Hematopoietic multipotent progenitor cell (in vitro differentiated cells): ENCODE measurements at regions not wholly inside any gene's neighbourhood (a gene's known extent, or its start where the extent isn't known, plus 50 kb on each side); places are given as distances from the start of the nearest gene placed in this dataset.

Experiments
- DNase-seq, 3 donors: peaks; one replicate each; pipeline ENCODE4 v3.0.0-alpha.2; 2011 to 2015; ENCODE audit warnings: low read depth in 2 of 3, low spot score in 2 of 3

DNA sequence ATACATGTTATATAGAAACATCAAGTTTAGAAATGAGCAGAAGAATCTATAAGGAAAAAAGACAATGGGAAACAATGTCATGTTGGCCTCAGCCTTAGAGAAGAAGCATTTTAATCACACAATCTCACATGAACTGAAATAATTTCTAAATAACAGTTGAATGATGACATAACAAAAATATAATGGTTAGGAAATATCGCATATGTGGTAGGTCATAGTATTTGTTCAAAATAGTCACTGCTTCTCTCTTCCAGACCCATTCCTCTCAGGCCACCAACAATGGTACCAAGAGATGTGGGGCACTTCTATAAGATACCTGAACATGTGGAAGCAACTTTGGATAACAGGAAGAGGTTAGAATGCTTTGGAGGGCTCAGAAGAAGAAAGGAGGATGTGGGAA is 195.7 kb upstream of the PDZRN3 start:
- DNase-seq, result no peak

DNA sequence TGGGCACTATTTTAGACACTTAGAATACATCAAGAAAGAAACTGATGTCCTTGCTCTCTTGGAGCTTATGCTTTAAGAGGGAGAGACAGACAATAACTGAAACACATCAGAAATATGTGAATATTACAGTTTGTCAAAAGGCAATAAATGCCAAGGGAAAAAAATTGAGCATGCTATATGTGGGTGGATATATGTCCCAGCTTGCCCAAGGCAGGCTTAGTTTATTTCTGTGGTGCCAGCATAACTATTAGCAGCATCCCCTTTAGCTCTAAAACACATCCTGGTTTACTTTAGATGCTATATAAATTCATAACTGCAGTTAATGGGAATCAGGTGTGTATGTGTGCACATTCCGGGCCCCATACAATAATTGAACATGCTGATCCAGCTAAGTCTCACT is 191.2 kb upstream of the PDZRN3 start:
- no peak for DNase-seq

DNA sequence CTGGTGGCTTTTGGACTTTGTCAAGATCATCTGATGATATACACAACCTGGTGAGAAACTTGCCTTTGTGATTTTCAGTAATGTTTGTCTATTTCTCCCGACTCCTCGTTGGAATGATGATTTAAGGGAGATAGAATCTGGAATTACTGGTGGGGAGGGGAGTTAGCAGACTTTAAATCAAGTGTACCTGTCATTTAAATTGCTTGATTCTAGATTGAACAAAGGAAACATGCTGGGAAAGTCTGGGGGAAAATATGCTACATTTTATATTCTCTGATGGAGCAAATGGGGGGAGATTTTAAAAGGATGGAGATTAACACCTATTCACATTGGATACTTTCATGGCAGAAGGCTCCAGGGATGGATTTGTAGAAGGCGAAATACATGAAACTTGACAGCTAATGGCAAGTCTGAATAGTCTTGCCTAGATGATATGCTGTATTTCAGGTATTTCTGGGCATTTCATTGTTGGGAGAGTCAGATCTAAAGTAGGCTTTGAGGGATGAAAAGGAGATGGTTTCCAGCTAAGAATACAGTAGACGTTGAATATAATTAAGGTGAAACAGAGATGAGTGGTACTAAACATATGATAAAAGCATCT is 189.1 kb upstream of the PDZRN3 start:
- DNase-seq, result no peak

DNA sequence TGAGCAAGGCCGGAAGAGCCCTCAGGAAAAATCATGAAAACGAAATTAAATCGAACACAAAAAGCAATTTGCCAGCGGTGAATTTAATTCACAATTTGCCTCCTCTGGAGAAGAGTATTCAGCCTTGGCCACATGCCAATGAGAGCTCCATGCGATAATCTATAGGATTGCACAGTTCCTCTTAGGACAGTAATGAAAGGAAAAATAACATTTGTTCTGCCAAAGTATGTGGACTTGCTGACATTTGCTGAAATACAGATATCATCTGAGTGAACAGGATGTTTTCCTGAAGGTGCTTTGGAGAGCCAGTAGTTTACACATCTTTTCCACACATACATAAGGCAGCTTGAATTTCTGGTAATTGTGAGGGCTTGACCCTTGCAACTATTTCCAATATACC is 188.6 kb upstream of the PDZRN3 start:
- peak in 1 of 3 donors; percentile 1 for DNase-seq

DNA sequence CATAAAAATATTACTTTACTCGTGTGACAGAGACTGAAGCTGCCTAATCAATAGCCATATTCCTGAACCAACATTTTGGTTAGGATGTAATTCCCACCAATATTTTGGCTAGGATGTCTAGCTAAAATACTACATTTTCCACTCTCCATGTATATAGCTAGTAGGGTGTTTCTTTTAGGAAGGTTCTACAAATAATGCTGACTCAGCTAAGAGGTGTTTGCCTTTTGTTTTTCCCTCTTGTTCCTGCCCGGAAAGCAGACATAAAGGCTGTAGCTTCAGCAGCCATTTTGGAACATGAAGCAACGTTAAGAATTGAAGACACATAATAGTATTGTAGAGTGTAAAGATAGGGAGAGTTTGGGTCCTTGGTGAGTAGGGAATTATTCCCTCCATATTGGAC is 187.3 kb upstream of the PDZRN3 start:
- DNase-seq, result no peak

DNA sequence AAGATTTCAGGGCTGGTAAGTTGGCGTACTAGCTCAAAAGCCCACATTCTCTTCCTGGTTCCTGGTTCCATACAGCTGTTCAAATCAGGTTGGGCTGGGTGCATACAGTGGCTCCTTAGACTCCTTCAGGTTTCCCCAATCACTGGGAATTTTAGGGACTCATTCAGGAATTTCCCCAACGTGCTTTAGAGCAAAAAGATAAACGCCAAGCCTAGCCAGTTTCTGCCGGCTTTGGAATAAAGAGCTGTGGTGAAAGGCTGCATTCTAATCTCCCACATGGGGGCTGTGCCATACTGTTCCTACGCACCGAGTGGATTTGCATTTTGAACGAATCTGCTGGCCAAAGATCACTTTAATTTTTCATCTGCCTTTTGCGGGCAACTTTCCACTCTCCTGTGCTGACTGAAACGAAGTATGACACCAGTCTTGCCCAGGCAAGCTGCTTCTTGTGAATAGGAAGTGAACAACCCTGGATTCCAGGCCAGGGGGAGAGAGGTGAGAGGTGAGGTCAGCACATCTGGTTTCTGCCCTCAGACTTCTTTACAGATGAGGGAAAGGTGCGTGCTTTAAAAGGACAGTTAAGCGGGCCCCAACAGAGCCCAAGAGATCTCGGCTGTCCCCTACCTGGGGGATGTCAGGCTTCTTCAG is 184.2 kb upstream of the PDZRN3 start:
- no peak for DNase-seq

DNA sequence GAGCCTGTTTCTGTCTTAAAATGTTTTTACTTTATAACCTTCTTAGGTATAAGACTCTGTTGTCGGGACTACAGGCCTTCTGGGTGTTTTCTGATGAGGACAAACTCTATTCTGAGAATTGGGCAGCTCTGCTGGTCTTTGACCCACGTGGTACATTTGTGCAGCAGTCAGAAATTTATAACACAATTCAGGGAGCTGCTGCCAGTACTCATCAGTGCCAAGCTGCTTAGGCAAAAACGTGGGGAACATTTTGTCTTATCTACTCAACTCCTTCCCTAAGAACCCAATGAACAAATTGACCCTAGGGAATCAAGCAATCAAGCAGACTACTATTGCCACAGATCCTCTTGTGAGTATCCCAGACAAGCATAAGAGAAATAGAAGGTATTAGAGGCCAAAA is 180.7 kb upstream of the PDZRN3 start:
- DNase-seq, result no peak

DNA sequence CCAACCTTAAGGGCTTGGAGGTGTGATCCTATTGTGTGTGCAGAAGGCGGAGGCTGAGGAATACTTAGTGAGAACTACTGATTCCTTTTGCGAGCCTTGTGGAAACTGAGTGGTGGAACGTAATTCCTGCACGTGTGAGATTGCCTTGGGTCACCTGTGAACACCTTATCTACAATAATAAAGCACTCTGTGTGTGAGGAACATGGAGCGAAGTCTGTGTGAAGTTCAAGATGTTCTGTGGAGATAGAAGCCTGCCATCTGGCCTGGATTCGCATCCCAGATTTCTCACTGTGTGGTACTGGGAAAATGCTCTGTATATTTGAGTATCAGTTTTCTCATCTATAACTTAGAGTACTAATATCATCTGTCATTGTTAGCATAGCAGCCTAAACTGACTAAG is 179.5 kb upstream of the PDZRN3 start:
- no peak for DNase-seq

DNA sequence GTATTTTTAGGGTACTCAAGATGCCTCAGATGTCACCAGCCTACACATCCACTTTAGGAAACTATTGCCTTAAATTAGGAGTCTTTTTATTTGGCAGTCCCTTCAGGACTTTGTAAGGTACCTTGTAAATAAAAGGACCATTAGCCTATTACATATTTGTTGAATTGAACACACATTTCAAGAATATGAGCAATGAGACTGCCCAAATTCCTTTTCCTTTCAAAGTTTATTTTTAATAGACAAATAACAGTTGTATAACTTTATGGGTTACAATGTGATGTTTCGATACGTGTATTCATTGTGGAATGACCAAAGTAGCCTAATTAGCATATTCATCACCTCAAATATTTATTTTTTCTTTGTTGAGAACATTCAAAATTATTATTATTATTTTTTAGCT is 176.7 kb upstream of the PDZRN3 start:
- no peak for DNase-seq

DNA sequence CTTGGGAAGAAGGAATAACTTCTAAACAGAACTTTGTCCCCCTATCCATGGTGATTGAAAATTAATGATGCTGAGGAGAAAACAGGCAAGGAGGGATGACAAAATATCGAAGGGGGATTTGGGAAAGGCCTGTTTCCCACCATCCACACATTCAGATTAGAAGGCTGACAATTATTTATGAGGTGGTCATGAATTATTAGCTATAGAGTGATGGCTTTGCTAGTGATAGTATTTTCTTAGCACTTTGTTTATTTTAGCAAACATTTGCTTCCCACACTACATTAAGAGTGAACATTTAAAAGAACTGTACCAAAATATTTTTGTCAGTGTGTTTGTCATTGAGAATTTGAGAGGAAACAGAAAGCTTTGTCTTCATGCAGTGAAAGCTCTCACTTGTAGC is 172.6 kb upstream of the PDZRN3 start:
- DNase-seq, result no peak

DNA sequence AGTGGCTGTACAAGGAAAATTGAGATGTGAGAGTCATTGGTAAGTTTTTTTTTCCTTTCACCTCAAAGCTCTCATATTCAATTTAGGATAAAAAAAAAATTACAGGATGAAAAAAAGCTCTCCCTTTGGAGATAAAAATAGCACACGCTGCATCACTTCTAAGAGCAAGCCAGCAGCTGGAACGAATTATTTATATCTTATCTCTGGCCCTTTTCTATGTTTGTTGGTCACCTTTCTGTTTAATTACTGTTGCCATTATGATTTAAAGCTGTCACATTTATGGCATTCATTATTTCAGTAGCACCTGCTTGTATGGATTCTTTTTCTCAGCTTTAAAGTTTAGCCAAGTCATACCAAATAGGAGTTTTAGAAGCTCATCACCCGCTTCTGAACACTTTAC is 171.6 kb upstream of the PDZRN3 start:
- DNase-seq, result no peak

DNA sequence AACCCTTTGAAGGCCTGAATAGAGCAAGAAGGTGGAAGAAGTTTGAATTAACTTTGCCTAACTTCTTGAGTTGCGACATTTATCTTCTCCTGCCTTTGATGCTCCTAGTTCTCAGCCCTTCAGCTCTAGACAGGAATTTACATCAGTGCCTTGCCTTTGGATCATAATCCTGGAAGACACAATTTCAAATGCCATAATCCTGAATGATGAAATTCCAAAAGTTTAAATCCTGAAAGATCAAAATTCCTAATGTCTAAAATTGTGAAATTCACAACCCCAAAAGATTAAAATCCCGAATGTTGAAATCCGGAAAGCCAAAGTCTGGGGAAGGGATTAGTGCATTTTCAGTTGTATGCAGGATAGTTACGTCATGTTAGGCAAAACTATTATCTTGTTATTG is 166.6 kb upstream of the PDZRN3 start:
- DNase-seq, result no peak

DNA sequence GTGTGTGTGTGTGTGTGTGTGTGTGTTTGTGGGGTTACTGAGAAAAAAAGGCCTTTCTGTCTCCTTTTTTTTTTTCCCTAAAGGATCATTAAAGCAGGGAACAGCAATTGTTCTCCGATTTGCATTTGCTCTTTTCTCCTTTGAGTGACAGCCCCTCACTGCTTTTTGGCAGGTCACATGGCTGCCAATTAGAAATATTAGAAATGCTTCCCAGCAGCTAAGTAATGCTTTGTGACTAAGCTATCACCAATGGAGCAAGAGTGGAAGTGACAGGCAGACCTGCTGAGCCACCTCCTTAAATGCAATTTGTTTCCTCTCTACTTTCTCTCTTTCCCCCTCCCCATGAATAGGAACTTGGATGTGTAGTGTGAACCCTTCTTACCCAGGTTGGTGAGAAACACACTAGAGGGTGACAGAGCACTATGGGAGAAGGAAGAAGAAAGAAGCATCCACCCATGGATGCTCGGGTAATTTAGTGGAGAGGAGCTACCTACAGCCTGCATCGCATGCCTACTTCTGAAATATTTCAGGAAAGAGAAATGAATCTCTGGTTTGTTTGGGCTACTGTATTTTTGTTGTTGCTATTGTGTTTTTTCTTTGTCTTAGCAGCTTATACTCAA is 165.2 kb upstream of the PDZRN3 start:
- DNase-seq, result no peak

DNA sequence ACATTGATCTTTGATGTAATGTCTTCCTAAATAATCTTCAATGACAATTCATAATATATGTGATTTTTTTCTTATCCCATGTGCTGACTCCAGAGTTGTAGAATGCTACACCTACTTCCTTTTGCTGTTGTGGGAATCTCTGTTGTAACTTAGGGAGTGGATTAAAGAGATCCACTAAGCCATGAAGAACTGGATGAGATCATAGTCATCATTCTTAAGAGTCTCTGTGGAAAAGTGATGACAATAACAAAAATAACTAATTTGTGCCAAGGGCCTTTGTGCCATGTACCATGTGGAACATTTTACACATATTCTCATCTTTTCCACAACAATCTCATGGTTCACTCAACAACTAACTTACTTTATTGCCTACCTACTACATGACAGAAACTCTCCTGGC is 162.9 kb upstream of the PDZRN3 start:
- no peak for DNase-seq

DNA sequence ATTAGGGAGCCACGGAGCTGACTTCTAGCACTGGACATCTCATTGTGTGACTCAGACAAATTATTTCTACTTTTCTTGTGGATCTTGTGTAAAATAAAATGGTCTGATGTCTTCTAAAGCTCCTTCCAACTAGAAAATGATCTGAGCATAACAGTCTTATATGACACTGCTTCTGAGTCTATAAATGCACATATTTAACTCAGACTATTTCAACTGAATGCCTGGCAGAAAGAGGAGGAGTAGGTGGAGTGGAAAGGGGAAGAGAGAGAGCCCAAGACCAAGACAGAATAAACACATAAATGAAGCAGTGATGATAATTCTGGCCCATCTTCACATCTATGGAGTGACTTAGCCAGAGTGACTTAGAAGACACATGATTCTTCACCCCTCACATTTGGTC is 162.3 kb upstream of the PDZRN3 start:
- no peak for DNase-seq

DNA sequence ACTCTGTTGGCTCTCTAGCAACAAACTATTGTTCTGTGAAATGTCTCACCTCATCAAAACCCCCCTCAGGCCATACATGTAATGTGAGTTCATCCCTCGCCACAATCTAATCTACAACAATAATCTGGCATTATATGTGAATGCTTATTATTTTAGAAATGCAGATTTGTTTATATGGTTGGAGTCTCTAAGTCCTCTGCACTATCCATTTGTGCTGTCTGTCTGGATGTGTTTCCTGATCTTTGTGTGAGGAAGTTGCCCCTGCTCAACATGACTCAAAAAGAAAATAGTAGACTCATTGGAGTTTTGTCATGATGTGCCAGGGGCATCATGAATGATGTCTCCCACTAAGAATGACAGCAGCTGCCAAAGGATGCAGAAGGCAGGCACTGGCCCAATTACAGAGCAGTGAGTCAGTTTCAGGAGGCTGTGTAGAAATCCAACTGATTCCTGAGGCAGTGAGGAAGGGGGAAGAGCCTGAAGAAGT is 161.6 kb upstream of the PDZRN3 start:
- DNase-seq, result no peak

DNA sequence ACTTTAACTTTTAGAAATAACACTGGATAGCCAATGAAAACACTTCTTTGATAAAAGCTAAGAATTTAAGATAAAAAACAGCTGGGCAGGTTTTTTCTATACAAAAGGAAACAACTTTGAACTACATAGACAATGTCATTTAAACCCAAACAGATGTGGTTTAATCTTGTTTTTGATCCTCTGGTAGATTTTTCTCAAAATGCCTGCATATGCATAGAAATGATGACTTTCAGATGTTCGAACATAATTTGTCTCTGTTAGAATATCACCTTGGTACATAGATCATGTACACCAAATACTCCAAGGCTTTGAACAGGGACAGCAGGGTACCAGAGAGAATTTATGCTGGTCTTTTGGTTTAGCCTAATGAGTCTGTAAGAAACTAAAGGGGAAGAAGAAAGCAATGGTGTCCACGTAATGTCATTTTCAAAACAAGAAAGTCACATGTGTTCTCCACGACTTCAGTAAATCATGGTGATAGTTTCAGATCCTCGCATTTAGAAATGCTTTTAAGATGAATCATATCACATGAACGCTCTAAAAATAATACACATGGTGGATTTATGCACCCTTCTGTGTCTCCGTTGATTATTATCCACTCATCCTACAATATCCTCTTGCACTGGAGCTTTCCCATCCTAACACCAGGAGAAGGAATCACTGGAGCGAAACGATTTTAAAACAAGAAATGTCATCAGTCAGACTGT is 160.1 kb upstream of the PDZRN3 start:
- DNase-seq, result no peak

DNA sequence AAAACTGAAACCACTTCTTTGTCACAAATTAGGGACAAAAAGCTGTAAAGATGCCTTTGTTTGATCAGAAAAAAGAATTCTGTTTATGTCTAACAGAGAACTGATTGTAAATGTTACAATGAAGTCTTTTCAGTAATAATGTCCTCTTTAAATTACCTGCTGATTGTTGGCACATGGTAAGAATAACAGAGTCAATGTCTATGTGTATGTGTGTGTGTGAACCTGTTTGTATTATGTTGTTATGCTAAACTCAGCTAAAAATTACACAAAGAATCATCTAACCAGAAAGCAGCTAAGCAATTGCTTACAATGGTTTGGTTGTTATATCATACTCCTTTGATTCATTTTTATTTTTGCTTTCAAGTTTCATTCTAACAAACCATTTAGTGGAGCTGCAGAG is 159.1 kb upstream of the PDZRN3 start:
- DNase-seq, result no peak

DNA sequence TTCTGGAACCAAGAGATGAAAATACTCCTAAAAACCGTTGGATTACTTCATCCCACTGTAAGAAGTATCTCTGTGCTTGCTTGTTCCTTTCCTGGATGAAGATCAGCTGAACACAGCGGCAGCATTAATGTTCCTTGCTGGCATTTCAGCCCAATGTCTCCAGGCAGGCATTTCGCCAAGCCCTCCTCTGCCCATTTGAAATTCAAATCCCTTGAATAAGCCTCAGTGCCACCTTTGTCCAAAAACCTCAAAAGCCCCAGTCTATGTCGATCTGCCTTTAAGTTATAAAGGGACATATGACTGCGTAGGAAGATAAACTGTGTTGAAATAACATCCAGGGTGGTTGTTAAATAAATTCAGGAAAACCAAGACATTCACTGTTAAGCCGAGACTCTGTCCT is 156.8 kb upstream of the PDZRN3 start:
- no peak for DNase-seq

DNA sequence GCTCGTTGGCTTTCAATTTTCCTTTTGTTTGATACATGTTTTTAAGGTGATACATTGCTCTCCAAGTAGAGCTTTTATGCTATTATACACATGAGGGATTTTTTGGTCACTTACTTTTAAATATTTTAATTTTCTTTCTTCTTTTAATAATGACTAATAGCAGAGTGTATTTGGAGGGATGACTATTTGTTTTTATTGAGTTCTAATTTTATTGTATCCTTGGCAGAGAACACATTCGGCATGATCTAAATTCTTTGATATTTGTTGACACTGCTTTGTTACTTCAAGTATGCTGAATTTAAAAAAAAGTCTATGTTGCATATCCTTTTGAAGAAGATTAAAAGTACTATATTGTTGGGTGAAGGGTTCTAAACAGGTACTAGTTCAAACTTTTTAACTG is 149.9 kb upstream of the PDZRN3 start:
- DNase-seq, result no peak

DNA sequence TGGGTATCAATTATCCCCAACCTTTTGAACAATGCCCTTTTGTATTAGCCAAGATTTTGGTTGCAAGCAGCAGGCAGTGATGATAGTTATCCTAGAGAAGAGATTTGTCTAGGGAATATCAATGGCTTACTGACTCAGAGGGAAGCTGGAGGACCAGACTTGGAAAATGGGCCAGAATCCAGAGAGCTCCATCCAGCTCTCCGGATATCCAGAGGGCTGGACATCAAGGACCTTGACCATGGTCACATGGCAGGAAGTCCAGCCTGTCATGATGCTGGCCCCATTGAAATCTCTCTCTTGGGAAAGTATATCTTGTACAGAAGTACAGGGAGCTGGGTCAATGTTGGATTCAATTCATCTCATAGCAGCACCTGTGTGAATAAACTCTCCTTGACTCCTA is 148.5 kb upstream of the PDZRN3 start:
- no peak for DNase-seq
